Fibroblast of lung (primary cell): ENCODE measurements at regions not wholly inside any gene's neighbourhood (a gene's known extent, or its start where the extent isn't known, plus 50 kb on each side); places are given as distances from the start of the nearest gene placed in this dataset.
A peak's percentile ranks its signal among the peaks of the same experiment; 100 is the strongest.

ENCODE experiments used
- DNase-seq, 2 donors: peaks; one replicate each; pipeline versions ENCODE4 v3.0.0 to v3.0.0-alpha.2; 2010; ENCODE audit warnings: low read depth in 2 of 2
- H2AFZ ChIP-seq: 2 replicates; pipeline ENCODE4 v1.5.1; 2012; ENCODE audit warnings: low read length, control low read depth, inconsistent platforms
- H3K27ac ChIP-seq: 2 replicates; pipeline ENCODE4 v1.5.1; 2011; ENCODE audit warnings: low read length, control low read depth; ENCODE audit not compliant: insufficient read depth
- H3K27me3 ChIP-seq: 2 replicates; pipeline ENCODE4 v1.5.1; 2011; ENCODE audit warnings: mild to moderate bottlenecking, low read length; ENCODE audit not compliant: control insufficient read depth, insufficient read depth
- H3K36me3 ChIP-seq: 2 replicates; pipeline ENCODE4 v1.5.1; 2011; ENCODE audit warnings: low read length; ENCODE audit not compliant: control insufficient read depth, insufficient read depth
- H3K4me1 ChIP-seq: 2 replicates; pipeline ENCODE4 v1.5.1; 2011; ENCODE audit warnings: low read length; ENCODE audit not compliant: control insufficient read depth, insufficient read depth; ENCODE audit errors: extremely low read depth
- H3K4me2 ChIP-seq: 2 replicates; pipeline ENCODE4 v1.5.1; 2011; ENCODE audit warnings: low read length, control low read depth; ENCODE audit not compliant: insufficient read depth; ENCODE audit errors: extremely low read depth
- H3K4me3 ChIP-seq, 4 experiments: fragments of 200-600 bp in 1 of 4; sonication (generic) in 1 of 4; replicated peaks in 1 of 4; 2 replicates each; pipeline ENCODE4 v1.5.1; 2011 to 2016; ENCODE audit warnings: low read length in 4 of 4, low read depth in 3 of 4, mild to moderate bottlenecking in 3 of 4, control low read depth in 2 of 4, inconsistent platforms in 1 of 4, mixed read lengths in 1 of 4; ENCODE audit not compliant: insufficient read depth in 1 of 4; ENCODE audit errors: control extremely low read depth in 1 of 4
- H3K79me2 ChIP-seq: 2 replicates; pipeline ENCODE4 v1.5.1; 2012; ENCODE audit warnings: mild to moderate bottlenecking, low read length, inconsistent platforms; ENCODE audit not compliant: control insufficient read depth, insufficient read depth
- H3K9ac ChIP-seq: 2 replicates; pipeline ENCODE4 v1.5.1; 2011; ENCODE audit warnings: mild to moderate bottlenecking, low read length, control low read depth; ENCODE audit not compliant: insufficient read depth
- H3K9me3 ChIP-seq: 2 replicates; pipeline ENCODE4 v1.5.1; 2012; ENCODE audit warnings: low read depth, low read length; ENCODE audit not compliant: control insufficient read depth, insufficient read depth
- H4K20me1 ChIP-seq: 2 replicates; pipeline ENCODE4 v1.5.1; 2011; ENCODE audit warnings: low read length; ENCODE audit not compliant: control insufficient read depth, insufficient read depth; ENCODE audit errors: extremely low read depth
- EZH2 ChIP-seq: IDR thresholded peaks from 2 replicates; pipeline ENCODE4 v1.5.1; 2012; ENCODE audit warnings: low read length, control low read depth, mild to moderate bottlenecking; ENCODE audit errors: missing control alignments
- TF ChIP-seq, protein P1 (sequence below), 2 donors: IDR thresholded peaks in 1 of 2; conservative IDR thresholded peaks in 1 of 2; 1 replicate in 1 of 2; 2 replicates in 1 of 2; pipeline ENCODE4 v1.5.1; 2011 to 2012; ENCODE audit warnings: low read length in 2 of 2, control low read depth in 1 of 2, inconsistent platforms in 1 of 2, low read depth in 1 of 2, mild to moderate bottlenecking in 1 of 2

DNA sequence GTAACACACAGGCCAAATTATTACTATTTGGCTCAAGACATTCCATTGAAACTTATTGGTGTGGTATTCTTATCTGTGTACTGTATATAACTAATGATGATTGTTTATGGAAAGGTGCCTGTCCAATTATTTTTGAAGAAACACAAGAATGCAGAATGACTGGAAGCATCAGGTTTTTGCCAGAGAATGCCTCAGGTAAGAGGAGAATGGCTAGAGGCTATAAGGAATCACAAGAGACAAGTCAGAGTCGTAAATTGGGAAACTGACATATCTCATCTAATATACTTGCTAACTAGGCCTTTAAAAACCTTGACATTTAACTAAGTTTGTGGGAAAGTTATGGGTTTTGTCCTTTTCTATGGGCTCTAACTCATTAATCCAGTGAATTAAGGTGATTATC lies 69.3 kb upstream of the TTC29 start:
- H3K4me3 ChIP-seq, result no peak overlapping the region
- no peak overlapping the region for H3K4me2 ChIP-seq
- DNase-seq, result no peak
- H4K20me1 ChIP-seq, result no peaks in the 10 kb centered on the region
- no peaks in the 10 kb centered on the region for H3K79me2 ChIP-seq
- H3K36me3 ChIP-seq, result no peaks in the 10 kb centered on the region
- no peak overlapping the region for H2AFZ ChIP-seq
- H3K27me3 ChIP-seq, result no peaks in the 10 kb centered on the region
- no peak overlapping the region for H3K9ac ChIP-seq
- H3K27ac ChIP-seq, result no peak overlapping the region
- no peaks in the 10 kb centered on the region for H3K4me1 ChIP-seq
- TF ChIP-seq EZH2, result no peak
- TF ChIP-seq, protein P1, sequence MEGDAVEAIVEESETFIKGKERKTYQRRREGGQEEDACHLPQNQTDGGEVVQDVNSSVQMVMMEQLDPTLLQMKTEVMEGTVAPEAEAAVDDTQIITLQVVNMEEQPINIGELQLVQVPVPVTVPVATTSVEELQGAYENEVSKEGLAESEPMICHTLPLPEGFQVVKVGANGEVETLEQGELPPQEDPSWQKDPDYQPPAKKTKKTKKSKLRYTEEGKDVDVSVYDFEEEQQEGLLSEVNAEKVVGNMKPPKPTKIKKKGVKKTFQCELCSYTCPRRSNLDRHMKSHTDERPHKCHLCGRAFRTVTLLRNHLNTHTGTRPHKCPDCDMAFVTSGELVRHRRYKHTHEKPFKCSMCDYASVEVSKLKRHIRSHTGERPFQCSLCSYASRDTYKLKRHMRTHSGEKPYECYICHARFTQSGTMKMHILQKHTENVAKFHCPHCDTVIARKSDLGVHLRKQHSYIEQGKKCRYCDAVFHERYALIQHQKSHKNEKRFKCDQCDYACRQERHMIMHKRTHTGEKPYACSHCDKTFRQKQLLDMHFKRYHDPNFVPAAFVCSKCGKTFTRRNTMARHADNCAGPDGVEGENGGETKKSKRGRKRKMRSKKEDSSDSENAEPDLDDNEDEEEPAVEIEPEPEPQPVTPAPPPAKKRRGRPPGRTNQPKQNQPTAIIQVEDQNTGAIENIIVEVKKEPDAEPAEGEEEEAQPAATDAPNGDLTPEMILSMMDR (conservative IDR thresholded peaks at IDR 0.05 in 1 of 2, IDR thresholded peaks at IDR 0.05 in 1 of 2; ENCODE audit: low read depth in 1 of 2, low read length in 2 of 2), result no peak
- no peaks in the 10 kb centered on the region for H3K9me3 ChIP-seq

DNA sequence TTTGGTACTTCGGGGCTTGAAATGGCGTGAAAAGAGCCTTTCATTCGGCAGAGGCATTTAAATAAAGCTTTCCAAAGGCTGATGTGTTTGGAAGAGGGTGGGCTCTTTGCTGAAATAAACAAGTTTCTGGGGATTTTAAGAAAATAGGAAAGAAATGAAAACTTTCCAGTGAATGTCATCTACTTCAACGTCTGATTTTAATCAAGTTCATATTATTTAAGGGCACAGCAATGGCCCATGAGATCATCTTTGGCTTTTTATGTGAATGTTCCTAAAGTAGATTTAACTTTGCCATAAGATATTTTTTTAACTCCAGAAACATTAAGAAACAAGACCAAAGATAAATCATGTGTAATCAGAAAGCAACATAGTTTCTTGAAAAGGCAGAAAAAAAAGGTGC lies 69.8 kb upstream of the TTC29 start:
- peak overlapping the region in 1 of 4 experiments; percentile 10 for H3K4me3 ChIP-seq
- H3K27me3 ChIP-seq, result no peaks in the 10 kb centered on the region
- no peaks in the 10 kb centered on the region for H3K79me2 ChIP-seq
- H3K36me3 ChIP-seq, result no peaks in the 10 kb centered on the region
- no peaks in the 10 kb centered on the region for H4K20me1 ChIP-seq
- no peak overlapping the region for H3K9ac ChIP-seq
- no peaks in the 10 kb centered on the region for H3K9me3 ChIP-seq
- H3K4me1 ChIP-seq, result no peaks in the 10 kb centered on the region
- TF ChIP-seq, protein P1 (conservative IDR thresholded peaks at IDR 0.05 in 1 of 2, IDR thresholded peaks at IDR 0.05 in 1 of 2; ENCODE audit: low read depth in 1 of 2, low read length in 2 of 2), result no peak
- no peak for TF ChIP-seq EZH2
- no peak overlapping the region for H3K27ac ChIP-seq
- H3K4me2 ChIP-seq, result no peak overlapping the region
- no peak overlapping the region for H2AFZ ChIP-seq
- peak in 1 of 2 donors; percentile 18 for DNase-seq

DNA sequence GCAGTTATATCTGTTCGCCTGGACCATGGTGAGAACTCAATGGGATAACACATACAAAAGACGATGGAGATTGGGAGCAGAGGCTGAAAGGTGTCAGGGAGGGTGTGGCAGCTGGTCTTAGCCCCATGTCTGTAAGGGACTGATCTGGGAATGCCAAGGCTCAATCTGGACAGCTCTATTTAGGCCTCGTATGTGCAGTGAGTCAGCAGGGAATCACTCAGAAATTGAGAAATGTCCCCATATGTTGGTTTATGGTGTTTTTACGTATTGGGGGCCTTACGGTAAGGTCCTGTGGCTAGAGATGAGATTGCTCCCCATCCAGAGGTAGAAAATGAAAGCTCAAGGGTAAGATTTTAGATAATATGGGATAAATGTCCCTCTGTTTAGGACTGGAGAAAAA lies 71.4 kb upstream of the TTC29 start:
- H3K27me3 ChIP-seq, result no peaks in the 10 kb centered on the region
- no peak overlapping the region for H3K9ac ChIP-seq
- no peaks in the 10 kb centered on the region for H3K36me3 ChIP-seq
- peak in 1 of 2 donors; percentile 49 for DNase-seq
- TF ChIP-seq EZH2, result no peak
- TF ChIP-seq, protein P1 (conservative IDR thresholded peaks at IDR 0.05 in 1 of 2, IDR thresholded peaks at IDR 0.05 in 1 of 2; ENCODE audit: low read depth in 1 of 2, low read length in 2 of 2), result no peak
- H3K27ac ChIP-seq, result no peak overlapping the region
- H3K4me1 ChIP-seq, result no peaks in the 10 kb centered on the region
- H2AFZ ChIP-seq, result no peak overlapping the region
- no peaks in the 10 kb centered on the region for H3K9me3 ChIP-seq
- no peak overlapping the region for H3K4me3 ChIP-seq
- no peaks in the 10 kb centered on the region for H4K20me1 ChIP-seq
- H3K79me2 ChIP-seq, result no peaks in the 10 kb centered on the region
- H3K4me2 ChIP-seq, result no peak overlapping the region
